Testis (tissue), 2 donors: ENCODE measurements at regions not wholly inside any gene's neighbourhood (a gene's known extent, or its start where the extent isn't known, plus 50 kb on each side); places are given as distances from the start of the nearest gene placed in this dataset.

ENCODE experiments used
- DNase-seq: peaks from one replicate; pipeline ENCODE4 v3.0.0-alpha.2; 2019
- H3K27ac ChIP-seq, 2 donors: fragments of 200-600 bp; sonication (generic); one replicate each; pipeline ENCODE4 v1.5.1; 2019
- H3K27me3 ChIP-seq: fragments of 200-600 bp; sonication (generic); one replicate; pipeline ENCODE4 v1.5.1; 2019
- H3K36me3 ChIP-seq: fragments of 200-600 bp; sonication (generic); one replicate; pipeline ENCODE4 v1.5.1; 2017; ENCODE audit warnings: low read depth; ENCODE audit errors: missing control alignments
- H3K4me1 ChIP-seq: fragments of 200-600 bp; sonication (generic); one replicate; pipeline ENCODE4 v1.5.1; 2019
- H3K4me3 ChIP-seq, 2 donors: fragments of 200-600 bp; sonication (generic); one replicate each; pipeline ENCODE4 v1.5.1; 2017 to 2019
- H3K9me3 ChIP-seq: fragments of 200-600 bp; sonication (generic); one replicate; pipeline ENCODE4 v1.5.1; 2017
- POLR2A ChIP-seq: fragments of 450-650 bp; IDR thresholded peaks from one replicate; pipeline ENCODE4 v1.6.1; 2017; ENCODE audit warnings: antibody characterized with exemption, mild to moderate bottlenecking, moderate library complexity
- WGBS, 2 donors: methylation state at CpG; one replicate each; pipeline ENCODE4 v1.1.5; 2018; 5-methylcytosine and 5-hydroxymethylcytosine counted together
- intact Hi-C: fragments of 100-400 bp; cut with DNase I; formaldehyde crosslinking; loops from one replicate; pipeline ENCODE4 v1.15.1; 2023; ENCODE audit warnings: low total_unique reads
- TF ChIP-seq, protein P1 (sequence below), 3 experiments: fragments of 450-650 bp in 2 of 3; fragments of 200-600 bp in 1 of 3; sonication (generic) in 1 of 3; IDR thresholded peaks; one replicate each; pipeline ENCODE4 v1.5.1; 2016 to 2019; ENCODE audit warnings: antibody characterized with exemption in 3 of 3, mild to moderate bottlenecking in 2 of 3, moderate library complexity in 1 of 3

- intact Hi-C loops, result no loop called here
- no peak overlapping the region for H3K4me3 ChIP-seq
- DNase-seq, result no peak
- WGBS, 2 donors, result 91 to 100% methylated on average over 1 of the region's 1 CpG
- no peaks in the 10 kb centered on the region for H3K9me3 ChIP-seq
- no peaks in the 10 kb centered on the region for H3K36me3 ChIP-seq
- no peak for TF ChIP-seq POLR2A
- TF ChIP-seq, protein P1, sequence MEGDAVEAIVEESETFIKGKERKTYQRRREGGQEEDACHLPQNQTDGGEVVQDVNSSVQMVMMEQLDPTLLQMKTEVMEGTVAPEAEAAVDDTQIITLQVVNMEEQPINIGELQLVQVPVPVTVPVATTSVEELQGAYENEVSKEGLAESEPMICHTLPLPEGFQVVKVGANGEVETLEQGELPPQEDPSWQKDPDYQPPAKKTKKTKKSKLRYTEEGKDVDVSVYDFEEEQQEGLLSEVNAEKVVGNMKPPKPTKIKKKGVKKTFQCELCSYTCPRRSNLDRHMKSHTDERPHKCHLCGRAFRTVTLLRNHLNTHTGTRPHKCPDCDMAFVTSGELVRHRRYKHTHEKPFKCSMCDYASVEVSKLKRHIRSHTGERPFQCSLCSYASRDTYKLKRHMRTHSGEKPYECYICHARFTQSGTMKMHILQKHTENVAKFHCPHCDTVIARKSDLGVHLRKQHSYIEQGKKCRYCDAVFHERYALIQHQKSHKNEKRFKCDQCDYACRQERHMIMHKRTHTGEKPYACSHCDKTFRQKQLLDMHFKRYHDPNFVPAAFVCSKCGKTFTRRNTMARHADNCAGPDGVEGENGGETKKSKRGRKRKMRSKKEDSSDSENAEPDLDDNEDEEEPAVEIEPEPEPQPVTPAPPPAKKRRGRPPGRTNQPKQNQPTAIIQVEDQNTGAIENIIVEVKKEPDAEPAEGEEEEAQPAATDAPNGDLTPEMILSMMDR (IDR thresholded peaks at IDR 0.05), result no peak
- no peak overlapping the region for H3K27ac ChIP-seq
- no peaks in the 10 kb centered on the region for H3K27me3 ChIP-seq
- H3K4me1 ChIP-seq, result no peaks in the 10 kb centered on the region
Measured at GRCh38 chr2:118586312-118586711, 261.1 kb downstream of the EN1 start.

- no peaks in the 10 kb centered on the region for H3K36me3 ChIP-seq
- intact Hi-C loops, result no loop called here
- H3K27me3 ChIP-seq, result no peaks in the 10 kb centered on the region
- TF ChIP-seq POLR2A, result no peak
- TF ChIP-seq, protein P1 (IDR thresholded peaks at IDR 0.05), result no peak
- no peaks in the 10 kb centered on the region for H3K9me3 ChIP-seq
- H3K4me3 ChIP-seq, result no peak overlapping the region
- H3K4me1 ChIP-seq, result no peaks in the 10 kb centered on the region
- no peak for DNase-seq
- no peak overlapping the region for H3K27ac ChIP-seq
- WGBS, 2 donors, result 76 to 85% methylated on average over 6 of the region's 6 CpGs
Measured at GRCh38 chr2:118584877-118585276, 262.6 kb downstream of the EN1 start.

DNA sequence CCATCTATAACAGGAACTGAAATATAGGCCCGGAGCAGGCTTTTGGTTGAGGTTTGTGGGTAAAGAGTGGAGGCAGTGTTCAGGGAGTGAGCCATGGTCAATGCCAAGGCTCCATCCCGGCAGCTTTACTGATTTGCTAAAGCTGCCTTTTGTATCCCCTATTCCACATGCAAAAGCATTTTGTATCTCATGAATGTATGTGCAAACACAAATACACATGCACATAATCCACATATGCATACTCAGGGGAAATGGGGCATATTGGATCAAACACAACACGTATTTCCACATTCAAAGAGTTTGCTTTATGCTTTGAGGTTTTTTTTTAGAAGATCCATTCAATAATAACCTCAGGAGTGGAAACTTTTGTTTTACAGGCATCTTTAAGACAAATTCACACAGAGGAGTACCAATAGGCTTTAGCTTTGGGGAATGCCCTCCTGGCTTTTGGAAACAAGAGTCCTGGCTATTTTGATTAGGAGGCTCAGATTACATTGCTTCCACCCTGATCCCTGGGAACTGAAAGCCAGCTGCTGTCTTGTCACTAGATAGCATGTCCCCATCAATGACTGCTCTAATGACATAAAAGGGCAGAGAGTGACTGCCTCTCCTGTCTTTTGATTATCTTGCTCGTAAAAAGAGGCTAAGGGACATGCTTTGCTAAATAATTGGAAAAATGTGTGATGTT lies 263.2 kb downstream of the EN1 start:
- Histone ChIP-seq H3K27ac (no peak overlapping the region), H3K27me3 (no peaks in the 10 kb centered on the region), H3K9me3 (no peaks in the 10 kb centered on the region), H3K4me1 (no peaks in the 10 kb centered on the region), H3K36me3 (no peaks in the 10 kb centered on the region), H3K4me3 (no peak overlapping the region)
- DNase-seq, result no peak
- WGBS, 2 donors, result 64% methylated on average over 4 of the region's 4 CpGs
- intact Hi-C loops, result no loop called here
- no peak for TF ChIP-seq POLR2A
- TF ChIP-seq, protein P1 (IDR thresholded peaks at IDR 0.05), result no peak

DNA sequence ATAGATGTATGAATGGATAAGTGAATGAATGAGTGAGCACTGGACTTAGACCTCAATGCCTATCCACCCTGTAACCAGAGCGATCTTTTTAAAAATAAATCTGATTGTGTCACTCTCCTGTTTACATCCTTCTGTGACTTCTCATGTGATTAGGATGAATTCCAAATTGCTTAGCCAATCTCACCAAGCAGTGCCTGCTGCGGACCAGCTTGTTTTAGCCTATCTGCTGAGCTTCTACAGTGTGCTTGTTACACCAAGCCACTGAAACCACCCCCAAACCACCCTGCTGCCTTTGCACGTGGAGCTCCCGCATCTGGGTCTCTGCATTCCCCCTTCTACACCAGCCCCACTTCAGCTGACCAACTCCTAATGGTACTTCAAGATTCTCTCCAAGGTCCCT lies 265.4 kb downstream of the EN1 start:
- Histone ChIP-seq H3K27ac (no peak overlapping the region), H3K4me3 (no peak overlapping the region), H3K27me3 (no peaks in the 10 kb centered on the region), H3K9me3 (no peaks in the 10 kb centered on the region), H3K4me1 (no peaks in the 10 kb centered on the region), H3K36me3 (no peaks in the 10 kb centered on the region)
- intact Hi-C loops, result no loop called here
- DNase-seq, result no peak
- 87 to 94% methylated on average over 4 of the region's 4 CpGs for WGBS, 2 donors
- no peak for TF ChIP-seq POLR2A
- TF ChIP-seq, protein P1 (IDR thresholded peaks at IDR 0.05), result no peak

DNA sequence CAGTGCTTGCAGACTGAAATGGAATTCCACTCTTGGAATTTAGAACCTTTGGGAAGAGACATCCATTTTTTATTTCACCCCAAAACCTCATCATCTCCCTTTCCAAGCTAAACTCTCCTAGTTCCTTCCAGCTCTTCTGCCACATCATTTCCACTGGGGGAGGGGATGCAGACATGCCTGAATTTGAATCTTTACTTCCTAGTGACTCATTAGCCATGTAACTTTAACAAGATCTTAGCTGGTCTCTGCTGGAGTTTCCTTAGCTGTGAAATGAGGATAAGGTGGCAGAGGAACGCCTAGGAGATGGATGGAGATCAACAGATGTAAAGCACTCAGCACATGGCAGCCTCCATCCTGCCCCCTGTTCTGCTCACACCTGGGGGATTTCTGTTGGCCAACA lies 266.8 kb downstream of the EN1 start:
- 86 to 89% methylated on average over 1 of the region's 1 CpG for WGBS, 2 donors
- TF ChIP-seq, protein P1 (IDR thresholded peaks at IDR 0.05), result no peak
- no peak for TF ChIP-seq POLR2A
- Histone ChIP-seq H3K4me3 (no peak overlapping the region), H3K36me3 (no peaks in the 10 kb centered on the region), H3K9me3 (no peaks in the 10 kb centered on the region), H3K4me1 (no peaks in the 10 kb centered on the region), H3K27me3 (no peaks in the 10 kb centered on the region), H3K27ac (no peak overlapping the region)
- intact Hi-C loops, result no loop called here
- no peak for DNase-seq
